Tibial artery (tissue), 4 donors: ENCODE measurements at regions not wholly inside any gene's neighbourhood (a gene's known extent, or its start where the extent isn't known, plus 50 kb on each side); places are given as distances from the start of the nearest gene placed in this dataset.

Experiments
- DNase-seq, 2 donors: peaks; one replicate each; pipeline ENCODE4 v3.0.0-alpha.2; 2019
- H3K27ac ChIP-seq, 2 donors: fragments of 200-600 bp; sonication (generic) in 1 of 2; 1 replicate in 1 of 2; 2 replicates in 1 of 2; pipeline ENCODE4 v1.5.1; 2018 to 2019; ENCODE audit warnings: mild to moderate bottlenecking in 1 of 2
- H3K27me3 ChIP-seq, 2 donors: fragments of 200-600 bp; sonication (generic) in 1 of 2; one replicate each; pipeline versions ENCODE4 v1.5.1 to v1.6.0; 2016 to 2019
- H3K36me3 ChIP-seq, 3 donors: fragments of 200-600 bp; sonication (generic) in 2 of 3; one replicate each; pipeline ENCODE4 v1.5.1; 2016 to 2019; ENCODE audit warnings: mild to moderate bottlenecking in 2 of 3
- H3K4me1 ChIP-seq, 4 donors: fragments of 200-600 bp; sonication (generic) in 2 of 4; 1 replicate in 3 of 4; 2 replicates in 1 of 4; pipeline ENCODE4 v1.5.1; 2016 to 2019
- H3K4me3 ChIP-seq, 2 donors: fragments of 200-600 bp; sonication (generic) in 1 of 2; 1 replicate in 1 of 2; 2 replicates in 1 of 2; pipeline ENCODE4 v1.5.1; 2018 to 2019; ENCODE audit warnings: mild to moderate bottlenecking in 2 of 2
- H3K9me3 ChIP-seq, 3 donors: fragments of 200-600 bp; sonication (generic) in 1 of 3; one replicate each; pipeline ENCODE4 v1.5.1; 2016 to 2019
- intact Hi-C: fragments of 100-400 bp; cut with DNase I; formaldehyde crosslinking; loops from one replicate; pipeline ENCODE4 v1.15.0; 2023; ENCODE audit warnings: low total_unique reads
- TF ChIP-seq, protein P1 (sequence below), 2 experiments: fragments of 200-600 bp in 1 of 2; fragments of 450-650 bp in 1 of 2; IDR thresholded peaks; one replicate each; pipeline ENCODE4 v1.5.1; 2017 to 2019; ENCODE audit warnings: antibody characterized with exemption in 2 of 2, mild to moderate bottlenecking in 1 of 2, moderate library complexity in 1 of 2

DNA sequence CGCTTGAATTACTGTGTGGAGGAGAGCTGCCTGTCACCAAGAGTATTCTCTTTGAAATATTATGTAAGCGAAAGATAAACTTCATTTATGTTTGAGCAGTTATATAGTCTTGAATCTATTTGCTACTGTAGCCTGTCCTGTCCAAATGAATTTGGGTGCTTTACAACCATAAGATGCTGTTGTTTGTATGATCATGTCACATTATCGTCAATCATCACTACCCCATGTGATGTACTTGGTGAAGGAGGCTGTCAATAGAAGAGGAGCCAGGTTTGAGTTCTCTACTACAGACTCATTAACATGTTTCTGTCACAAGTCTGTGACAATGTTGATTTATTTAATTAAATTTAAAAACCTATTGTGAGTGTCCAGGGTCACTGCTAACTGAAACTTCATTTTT is 403.3 kb upstream of the MEF2C start:
- DNase-seq, result no peak
- TF ChIP-seq, protein P1, sequence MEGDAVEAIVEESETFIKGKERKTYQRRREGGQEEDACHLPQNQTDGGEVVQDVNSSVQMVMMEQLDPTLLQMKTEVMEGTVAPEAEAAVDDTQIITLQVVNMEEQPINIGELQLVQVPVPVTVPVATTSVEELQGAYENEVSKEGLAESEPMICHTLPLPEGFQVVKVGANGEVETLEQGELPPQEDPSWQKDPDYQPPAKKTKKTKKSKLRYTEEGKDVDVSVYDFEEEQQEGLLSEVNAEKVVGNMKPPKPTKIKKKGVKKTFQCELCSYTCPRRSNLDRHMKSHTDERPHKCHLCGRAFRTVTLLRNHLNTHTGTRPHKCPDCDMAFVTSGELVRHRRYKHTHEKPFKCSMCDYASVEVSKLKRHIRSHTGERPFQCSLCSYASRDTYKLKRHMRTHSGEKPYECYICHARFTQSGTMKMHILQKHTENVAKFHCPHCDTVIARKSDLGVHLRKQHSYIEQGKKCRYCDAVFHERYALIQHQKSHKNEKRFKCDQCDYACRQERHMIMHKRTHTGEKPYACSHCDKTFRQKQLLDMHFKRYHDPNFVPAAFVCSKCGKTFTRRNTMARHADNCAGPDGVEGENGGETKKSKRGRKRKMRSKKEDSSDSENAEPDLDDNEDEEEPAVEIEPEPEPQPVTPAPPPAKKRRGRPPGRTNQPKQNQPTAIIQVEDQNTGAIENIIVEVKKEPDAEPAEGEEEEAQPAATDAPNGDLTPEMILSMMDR (IDR thresholded peaks at IDR 0.05), result no peak
- H3K4me3 ChIP-seq, result no peak overlapping the region
- intact Hi-C loops, result no loop called here
- peaks cover 0 to 16% (median 2%) of the 10 kb centered on the region in 4 donors for H3K4me1 ChIP-seq
- no peaks in the 10 kb centered on the region for H3K27me3 ChIP-seq
- no peaks in the 10 kb centered on the region for H3K36me3 ChIP-seq
- H3K9me3 ChIP-seq, result no peaks in the 10 kb centered on the region
- H3K27ac ChIP-seq, result no peak overlapping the region

DNA sequence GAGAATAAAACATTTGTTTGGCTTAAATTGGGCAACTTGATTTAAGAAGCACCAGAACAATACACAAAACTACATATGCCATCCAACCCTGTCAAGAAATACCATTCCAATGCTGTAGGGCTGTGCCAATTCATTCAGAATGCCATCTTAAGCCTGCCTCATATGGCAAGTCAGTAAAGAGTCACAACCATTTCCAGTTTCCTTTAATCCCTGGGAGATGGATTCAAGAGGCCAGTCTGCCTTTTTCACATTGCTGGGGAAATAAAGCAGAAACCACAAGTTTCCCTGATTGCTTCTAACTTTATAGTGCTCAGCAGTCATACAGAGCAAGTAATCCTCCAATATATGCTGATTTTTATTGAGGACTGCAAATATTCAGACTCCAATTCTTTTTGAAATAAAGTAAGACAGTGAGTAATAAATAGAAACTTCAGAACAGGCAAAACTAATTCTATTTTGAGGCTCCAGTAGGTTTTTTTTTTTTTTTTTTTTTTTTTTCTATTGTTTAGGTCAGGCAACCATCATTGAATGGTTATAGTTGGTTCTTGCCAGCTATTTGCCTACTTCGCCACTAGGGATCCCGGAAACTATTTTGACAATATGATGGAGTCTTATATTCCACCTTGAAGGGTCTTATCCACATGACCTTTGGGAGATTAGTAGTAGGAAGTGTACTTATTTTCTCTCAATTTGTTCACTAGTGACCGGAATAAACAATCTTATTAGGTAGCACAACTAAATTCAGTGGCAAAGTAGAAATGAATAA is 400.9 kb upstream of the MEF2C start:
- H3K4me1 ChIP-seq, result peaks cover 0 to 29% (median 3%) of the 10 kb centered on the region in 4 donors
- no peaks in the 10 kb centered on the region for H3K27me3 ChIP-seq
- DNase-seq, result no peak
- no peaks in the 10 kb centered on the region for H3K9me3 ChIP-seq
- no peaks in the 10 kb centered on the region for H3K36me3 ChIP-seq
- intact Hi-C loops, result no loop called here
- H3K27ac ChIP-seq, result no peak overlapping the region
- TF ChIP-seq, protein P1 (IDR thresholded peaks at IDR 0.05), result no peak
- no peak overlapping the region for H3K4me3 ChIP-seq

DNA sequence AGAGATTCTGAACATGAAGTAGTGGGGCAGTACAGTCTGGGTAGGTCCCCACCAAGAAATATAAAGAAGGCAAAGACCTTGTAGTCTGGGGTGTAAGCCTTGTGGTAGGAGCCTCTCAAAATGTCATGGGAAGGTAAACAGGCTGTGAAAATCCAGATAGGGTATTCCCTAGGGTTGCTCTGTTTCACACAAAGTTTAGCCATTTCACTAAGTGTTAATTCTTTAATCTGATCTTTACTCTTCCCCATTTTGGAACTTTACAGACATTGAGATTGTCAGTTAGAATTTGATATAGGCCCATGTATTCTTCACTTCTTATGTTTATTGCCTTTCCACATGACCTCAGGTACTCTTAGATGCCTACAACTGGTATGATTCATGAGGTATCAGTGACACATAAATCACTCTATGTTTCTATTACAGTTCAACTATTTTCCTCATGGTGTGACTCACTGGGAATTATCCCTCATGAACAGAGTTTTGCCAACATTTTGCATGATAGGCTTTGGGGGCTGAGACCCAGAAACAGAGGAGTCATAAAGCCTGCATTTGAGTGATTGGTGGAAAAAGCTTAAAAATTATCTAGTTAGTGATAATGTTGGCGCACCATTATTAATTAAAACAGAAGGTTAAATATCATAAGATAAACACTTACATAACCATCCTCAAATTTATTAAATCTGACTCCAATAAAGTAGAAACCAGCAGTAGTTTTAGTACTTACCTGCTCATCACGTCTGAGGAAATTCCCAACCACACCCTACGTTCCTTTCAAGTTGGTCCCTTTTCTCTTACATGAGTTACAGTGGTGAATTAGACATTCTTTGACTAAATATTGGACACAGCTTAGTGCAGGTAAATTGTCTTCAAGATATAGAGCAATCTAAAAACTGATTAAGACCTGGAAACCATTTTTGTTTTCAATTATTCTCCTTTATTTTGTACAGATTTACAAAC is 399.8 kb upstream of the MEF2C start:
- no peaks in the 10 kb centered on the region for H3K9me3 ChIP-seq
- H3K36me3 ChIP-seq, result no peaks in the 10 kb centered on the region
- H3K27ac ChIP-seq, result no peak overlapping the region
- H3K27me3 ChIP-seq, result no peaks in the 10 kb centered on the region
- H3K4me1 ChIP-seq, result peaks cover 0 to 34% (median 3%) of the 10 kb centered on the region in 4 donors
- DNase-seq, result no peak
- TF ChIP-seq, protein P1 (IDR thresholded peaks at IDR 0.05), result no peak
- intact Hi-C loops, result no loop called here
- no peak overlapping the region for H3K4me3 ChIP-seq

DNA sequence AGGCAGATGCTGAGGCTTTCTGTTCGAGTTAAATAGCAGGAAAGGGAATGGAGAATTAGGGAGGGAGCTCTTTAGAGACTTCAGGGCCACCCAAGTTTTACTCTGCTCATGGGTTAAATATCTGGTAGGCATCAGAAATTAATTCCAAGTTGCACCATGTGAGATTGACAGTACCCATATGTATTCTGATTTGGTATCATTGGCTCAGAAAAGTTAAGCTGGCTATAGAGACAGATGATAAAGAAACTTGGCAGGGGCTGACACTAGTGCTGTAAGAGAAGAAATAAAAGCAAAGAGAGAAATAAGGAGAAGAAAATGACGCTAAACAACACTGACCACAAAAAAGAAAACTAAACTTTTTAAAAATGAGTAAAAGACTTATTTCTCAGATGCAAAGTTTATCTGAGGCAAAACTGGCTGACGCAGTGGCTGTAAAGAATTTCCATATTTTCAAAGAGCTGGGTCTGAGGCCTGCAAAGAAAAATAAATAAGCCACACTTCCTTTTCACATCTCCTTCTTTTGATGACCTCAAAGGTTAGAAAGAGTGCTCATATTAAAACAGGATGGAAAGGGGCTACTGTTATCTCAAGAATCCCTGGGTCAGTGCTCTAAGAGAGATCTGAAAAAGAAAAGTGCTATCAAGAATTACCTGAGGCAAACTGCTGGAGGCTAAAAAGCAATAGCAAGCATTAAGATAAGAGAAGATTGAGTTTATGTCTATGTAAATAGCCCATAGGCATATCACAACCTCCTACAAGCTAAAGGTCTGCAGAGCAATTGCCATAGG is 399.0 kb upstream of the MEF2C start:
- Histone ChIP-seq H3K4me3 (no peak overlapping the region), H3K4me1 (peaks cover 0 to 42% (median 3%) of the 10 kb centered on the region in 4 donors), H3K27me3 (no peaks in the 10 kb centered on the region), H3K36me3 (no peaks in the 10 kb centered on the region), H3K9me3 (no peaks in the 10 kb centered on the region), H3K27ac (no peak overlapping the region)
- intact Hi-C loops, result no loop called here
- TF ChIP-seq, protein P1 (IDR thresholded peaks at IDR 0.05), result no peak
- DNase-seq, result no peak

DNA sequence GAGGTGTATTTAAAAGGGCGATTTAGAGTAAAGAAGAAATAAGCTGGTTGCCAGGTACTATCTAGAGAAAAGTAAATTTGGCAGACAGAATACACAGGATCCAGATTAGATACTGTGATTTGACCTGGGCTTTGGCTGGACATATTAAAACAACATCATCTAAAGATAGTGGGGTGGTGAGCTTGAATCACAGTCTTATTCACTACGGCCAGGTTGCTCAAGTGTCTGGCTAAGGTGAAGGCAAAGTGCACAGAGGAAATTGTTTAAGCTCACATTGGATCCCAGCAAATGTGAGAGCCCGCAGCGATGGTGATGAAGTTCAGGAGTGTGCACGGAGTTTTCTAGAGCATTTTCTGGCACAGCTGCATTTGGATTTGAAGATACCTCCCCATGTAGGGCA is 398.2 kb upstream of the MEF2C start:
- no peak overlapping the region for H3K27ac ChIP-seq
- intact Hi-C loops, result no loop called here
- H3K4me1 ChIP-seq, result peaks cover 0 to 42% (median 3%) of the 10 kb centered on the region in 4 donors
- no peaks in the 10 kb centered on the region for H3K9me3 ChIP-seq
- TF ChIP-seq, protein P1 (IDR thresholded peaks at IDR 0.05), result no peak
- H3K36me3 ChIP-seq, result no peaks in the 10 kb centered on the region
- no peak for DNase-seq
- no peak overlapping the region for H3K4me3 ChIP-seq
- H3K27me3 ChIP-seq, result no peaks in the 10 kb centered on the region
